Gastrocnemius medialis (tissue), 4 donors: ENCODE measurements at regions not wholly inside any gene's neighbourhood (a gene's known extent, or its start where the extent isn't known, plus 50 kb on each side); places are given as distances from the start of the nearest gene placed in this dataset.
A peak's percentile ranks its signal among the peaks of the same experiment; 100 is the strongest.

ENCODE experiments used
- ATAC-seq, 2 donors: fragments of 150-250 bp; one replicate each; pipeline ENCODE4 v1.9.1; 2016
- DNase-seq, 2 donors: peaks; one replicate each; pipeline ENCODE4 v3.0.0-alpha.2; 2019
- H3K27ac ChIP-seq, 4 donors: fragments of 200-600 bp; sonication (generic); 1 replicate in 1 of 4; 2 replicates in 3 of 4; pipeline ENCODE4 v1.5.1; 2016 to 2018; ENCODE audit warnings: mild to moderate bottlenecking in 2 of 4, moderate library complexity in 1 of 4
- H3K27me3 ChIP-seq, 3 donors: fragments of 200-600 bp; sonication (generic) in 2 of 3; 1 replicate in 1 of 3; 2 replicates in 2 of 3; pipeline versions ENCODE4 v1.5.1 to v1.6.0; 2016 to 2019; ENCODE audit warnings: mild to moderate bottlenecking in 1 of 3, moderate library complexity in 1 of 3
- H3K36me3 ChIP-seq, 2 donors: fragments of 200-600 bp; sonication (generic) in 1 of 2; one replicate each; pipeline ENCODE4 v1.5.1; 2017 to 2018
- H3K4me1 ChIP-seq, 2 donors: fragments of 200-600 bp; sonication (generic) in 1 of 2; one replicate each; pipeline ENCODE4 v1.5.1; 2016 to 2017; ENCODE audit warnings: mild to moderate bottlenecking in 2 of 2
- H3K4me3 ChIP-seq, 4 donors: fragments of 200-600 bp; sonication (generic) in 3 of 4; 1 replicate in 1 of 4; 2 replicates in 3 of 4; pipeline ENCODE4 v1.5.1; 2016 to 2019; ENCODE audit warnings: mild to moderate bottlenecking in 2 of 4
- H3K9me3 ChIP-seq, 3 donors: fragments of 200-600 bp; sonication (generic) in 2 of 3; 1 replicate in 1 of 3; 2 replicates in 2 of 3; pipeline ENCODE4 v1.5.1; 2016 to 2019
- CTCF ChIP-seq, 5 experiments: fragments of 450-650 bp in 3 of 5; fragments of 200-600 bp in 2 of 5; sonication (generic) in 2 of 5; IDR thresholded peaks in 4 of 5; conservative IDR thresholded peaks in 1 of 5; 1 replicate in 4 of 5; 2 replicates in 1 of 5; pipeline ENCODE4 v1.5.1; 2016 to 2019; ENCODE audit warnings: antibody characterized with exemption in 5 of 5, mild to moderate bottlenecking in 3 of 5, moderate library complexity in 3 of 5
- POLR2A ChIP-seq, 2 donors: fragments of 450-650 bp; IDR thresholded peaks; one replicate each; pipeline ENCODE4 v1.6.1; 2017; ENCODE audit warnings: antibody characterized with exemption in 2 of 2, mild to moderate bottlenecking in 2 of 2, moderate library complexity in 2 of 2
- in situ Hi-C, 4 donors: fragments of 200-750 bp; cut with MboI; loops; one replicate each; pipeline versions ENCODE4 v1.15.0 to v1.8.0; 2017; ENCODE audit warnings: low sequenced_read_pairs in 4 of 4
- intact Hi-C: fragments of 100-400 bp; cut with DNase I; formaldehyde crosslinking; loops from one replicate; pipeline ENCODE4 v1.15.1; 2023; ENCODE audit warnings: low total_unique reads

GRCh38 chr17:63138713-63139112 is 172.7 kb downstream of the TANC2 start:
- ATAC-seq: no peak
- no peak for DNase-seq
- Histone ChIP-seq H3K4me1 (no peaks in the 10 kb centered on the region), H3K4me3 (no peak overlapping the region), H3K36me3 (no peaks in the 10 kb centered on the region), H3K27ac (no peak overlapping the region), H3K27me3 (no peaks in the 10 kb centered on the region), H3K9me3 (no peaks in the 10 kb centered on the region)
- TF ChIP-seq CTCF (IDR thresholded peaks at IDR 0.05 in 4 of 5, conservative IDR thresholded peaks at IDR 0.05 in 1 of 5) (no peak), POLR2A (IDR thresholded peaks at IDR 0.05) (no peak)
- intact Hi-C loops (no loop called here), in situ Hi-C loops (no loop called here)

GRCh38 chr17:63139356-63139755 is 173.3 kb downstream of the TANC2 start:
- Histone ChIP-seq H3K4me1 (no peaks in the 10 kb centered on the region), H3K36me3 (no peaks in the 10 kb centered on the region), H3K27me3 (no peaks in the 10 kb centered on the region), H3K9me3 (no peaks in the 10 kb centered on the region), H3K4me3 (no peak overlapping the region), H3K27ac (no peak overlapping the region)
- peak in 1 of 2 donors; percentile 33 for ATAC-seq
- intact Hi-C loops: no loop called here
- TF ChIP-seq CTCF (IDR thresholded peaks at IDR 0.05 in 4 of 5, conservative IDR thresholded peaks at IDR 0.05 in 1 of 5): no peak
- no peak for TF ChIP-seq POLR2A (IDR thresholded peaks at IDR 0.05)
- in situ Hi-C loops: no loop called here
- no peak for DNase-seq

- intact Hi-C loops: no loop called here
- no peak for ATAC-seq
Measured at GRCh38 chr17:63140255-63140654, 174.2 kb downstream of the TANC2 start.

GRCh38 chr17:63142836-63143235 is 176.8 kb downstream of the TANC2 start:
- Histone ChIP-seq H3K27me3 (no peaks in the 10 kb centered on the region), H3K4me3 (no peak overlapping the region), H3K4me1 (no peaks in the 10 kb centered on the region), H3K36me3 (no peaks in the 10 kb centered on the region), H3K9me3 (no peaks in the 10 kb centered on the region), H3K27ac (no peak overlapping the region)
- DNase-seq (no peak), ATAC-seq (no peak)
- intact Hi-C loops: no loop called here
- in situ Hi-C loops: no loop called here
- TF ChIP-seq POLR2A (IDR thresholded peaks at IDR 0.05) (no peak), CTCF (IDR thresholded peaks at IDR 0.05 in 4 of 5, conservative IDR thresholded peaks at IDR 0.05 in 1 of 5) (no peak)

More at GRCh38 chr17:63140255-63140654, 174.2 kb downstream of the TANC2 start:
- Histone ChIP-seq H3K4me3 (no peak overlapping the region), H3K4me1 (no peaks in the 10 kb centered on the region), H3K27me3 (no peaks in the 10 kb centered on the region), H3K27ac (no peak overlapping the region), H3K36me3 (no peaks in the 10 kb centered on the region), H3K9me3 (no peaks in the 10 kb centered on the region)
- no peak for DNase-seq
- TF ChIP-seq CTCF (IDR thresholded peaks at IDR 0.05 in 4 of 5, conservative IDR thresholded peaks at IDR 0.05 in 1 of 5) (no peak), POLR2A (IDR thresholded peaks at IDR 0.05) (no peak)
- in situ Hi-C loops: no loop called here

- no peak overlapping the region for H3K4me3 ChIP-seq
- H3K9me3 ChIP-seq: no peaks in the 10 kb centered on the region
- H3K27me3 ChIP-seq: no peaks in the 10 kb centered on the region
- in situ Hi-C loops: no loop called here
- intact Hi-C loops: no loop called here
- TF ChIP-seq CTCF (IDR thresholded peaks at IDR 0.05 in 4 of 5, conservative IDR thresholded peaks at IDR 0.05 in 1 of 5) (no peak), POLR2A (IDR thresholded peaks at IDR 0.05) (no peak)
- no peaks in the 10 kb centered on the region for H3K4me1 ChIP-seq
- H3K36me3 ChIP-seq: no peaks in the 10 kb centered on the region
- ATAC-seq (no peak), DNase-seq (no peak)
- H3K27ac ChIP-seq: no peak overlapping the region
Measured at GRCh38 chr17:63150490-63150889, 184.5 kb downstream of the TANC2 start.
